ENCODE measurements at regions not wholly inside any gene's neighbourhood (a gene's known extent, or its start where the extent isn't known, plus 50 kb on each side); places are given as distances from the start of the nearest gene placed in this dataset.

GRCh38 chr1:235025422-235025984, 103.1 kb downstream of the TOMM20 start:
- TF ChIP-seq POLR2AphosphoS5 (IDR thresholded peaks at IDR 0.05; ENCODE audit: low read depth, low read length) (no peak), CTCF (IDR thresholded peaks at IDR 0.05) (no peak), SIN3A (IDR thresholded peaks at IDR 0.05; ENCODE audit: borderline replicate concordance, insufficient read depth, low read depth, low read length) (no peak)

Data from Panc1 (cell line).